ENCODE measurements at regions not wholly inside any gene's neighbourhood (a gene's known extent, or its start where the extent isn't known, plus 50 kb on each side); places are given as distances from the start of the nearest gene placed in this dataset.

GRCh38 chr3:16112910-16113504 is 61.5 kb upstream of the GALNT15 start:
- DNase-seq (ENCODE audit: low read depth in 2 of 2) = no peak

- DNase-seq (ENCODE audit: low read depth in 2 of 2) = no peak
Measured at GRCh38 chr3:16113704-16114103, 60.8 kb upstream of the GALNT15 start.

- no peak for DNase-seq (ENCODE audit: low read depth in 2 of 2)
Measured at GRCh38 chr3:16114429-16114828, 60.1 kb upstream of the GALNT15 start.

GRCh38 chr3:16114930-16115329 is 59.5 kb upstream of the GALNT15 start:
- DNase-seq (ENCODE audit: low read depth in 2 of 2) = no peak

GRCh38 chr3:16118396-16118795 is 56.1 kb upstream of the GALNT15 start:
- DNase-seq (ENCODE audit: low read depth in 2 of 2) = no peak

GRCh38 chr3:16119887-16120286 is 54.6 kb upstream of the GALNT15 start:
- no peak for DNase-seq (ENCODE audit: low read depth in 2 of 2)

- no peak for DNase-seq (ENCODE audit: low read depth in 2 of 2)
Measured at GRCh38 chr3:16121391-16121790, 53.1 kb upstream of the GALNT15 start.

- DNase-seq (ENCODE audit: low read depth in 2 of 2) = no peak
Measured at GRCh38 chr3:16122155-16122554, 52.3 kb upstream of the GALNT15 start.

GRCh38 chr3:16122661-16123060 is 51.8 kb upstream of the GALNT15 start:
- no peak for DNase-seq (ENCODE audit: low read depth in 2 of 2)

GRCh38 chr3:16124636-16125035 is 49.8 kb upstream of the GALNT15 start:
- DNase-seq (ENCODE audit: low read depth in 2 of 2) = no peak

Measured in stimulated activated CD8-positive, alpha-beta memory T cell treated with anti-CD3 and anti-CD28 coated beads, Interleukin-15, amount 100 ng/mL, for 4 hours (primary cell).